RPMI7951 (cell line): ENCODE measurements at regions not wholly inside any gene's neighbourhood (a gene's known extent, or its start where the extent isn't known, plus 50 kb on each side); places are given as distances from the start of the nearest gene placed in this dataset.
A peak's percentile ranks its signal among the peaks of the same experiment; 100 is the strongest.

Source experiments
- DNase-seq: peaks from one replicate; pipeline ENCODE4 v3.0.0-alpha.2; 2012; ENCODE audit warnings: low read depth

DNA sequence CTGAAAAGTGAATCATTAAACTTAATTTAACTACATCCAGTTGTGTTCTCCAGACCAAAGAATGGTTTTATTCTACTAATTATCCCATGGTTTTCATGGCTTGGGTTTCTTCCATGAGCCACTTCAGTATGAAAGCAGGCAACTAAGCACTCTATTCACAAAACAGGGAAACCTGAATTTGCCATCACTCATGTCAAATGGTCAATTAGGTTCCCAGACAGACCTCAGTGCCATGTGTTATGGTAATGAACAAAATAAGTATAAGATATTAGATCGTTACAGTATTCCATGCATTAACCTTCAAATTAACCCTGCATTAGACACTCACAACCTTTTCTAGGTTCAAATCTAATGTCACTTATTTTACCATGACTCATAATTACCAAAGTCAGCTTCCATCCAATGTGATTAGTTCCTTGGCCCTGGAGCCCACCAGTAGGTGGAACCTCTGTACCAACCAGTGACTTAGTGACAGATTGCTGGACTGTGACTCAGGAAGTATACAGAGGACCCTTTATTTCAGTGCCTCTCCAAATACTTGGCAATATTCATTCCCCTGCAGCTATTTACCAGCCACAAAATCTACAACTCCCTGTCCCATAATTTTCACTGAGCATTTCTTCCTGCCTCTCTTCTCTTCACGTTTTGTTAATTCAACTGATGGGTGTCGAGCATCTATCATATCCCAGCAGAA is 1270.2 kb upstream of the SORCS1 start:
- peak; percentile 79 for DNase-seq

DNA sequence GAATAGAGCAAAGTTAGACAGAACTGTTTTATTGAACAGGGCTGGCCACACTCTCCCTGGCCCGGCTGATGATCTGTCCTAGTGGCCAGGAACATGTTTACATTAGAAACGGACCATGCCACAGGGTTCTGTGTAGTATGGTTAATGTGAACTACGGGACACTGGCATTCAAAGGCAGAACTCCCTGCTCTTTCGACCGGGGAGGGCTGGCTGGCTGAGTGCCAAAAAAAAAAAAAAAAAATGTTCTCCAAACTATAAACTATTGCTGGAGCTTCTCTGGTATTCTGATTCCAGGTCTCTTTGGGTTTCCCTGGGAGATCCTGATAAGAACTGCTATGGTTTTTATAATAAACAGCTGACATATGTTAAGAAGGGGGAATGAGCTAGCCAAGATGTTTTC is 1262.6 kb upstream of the SORCS1 start:
- DNase-seq, result peak; percentile 22

DNA sequence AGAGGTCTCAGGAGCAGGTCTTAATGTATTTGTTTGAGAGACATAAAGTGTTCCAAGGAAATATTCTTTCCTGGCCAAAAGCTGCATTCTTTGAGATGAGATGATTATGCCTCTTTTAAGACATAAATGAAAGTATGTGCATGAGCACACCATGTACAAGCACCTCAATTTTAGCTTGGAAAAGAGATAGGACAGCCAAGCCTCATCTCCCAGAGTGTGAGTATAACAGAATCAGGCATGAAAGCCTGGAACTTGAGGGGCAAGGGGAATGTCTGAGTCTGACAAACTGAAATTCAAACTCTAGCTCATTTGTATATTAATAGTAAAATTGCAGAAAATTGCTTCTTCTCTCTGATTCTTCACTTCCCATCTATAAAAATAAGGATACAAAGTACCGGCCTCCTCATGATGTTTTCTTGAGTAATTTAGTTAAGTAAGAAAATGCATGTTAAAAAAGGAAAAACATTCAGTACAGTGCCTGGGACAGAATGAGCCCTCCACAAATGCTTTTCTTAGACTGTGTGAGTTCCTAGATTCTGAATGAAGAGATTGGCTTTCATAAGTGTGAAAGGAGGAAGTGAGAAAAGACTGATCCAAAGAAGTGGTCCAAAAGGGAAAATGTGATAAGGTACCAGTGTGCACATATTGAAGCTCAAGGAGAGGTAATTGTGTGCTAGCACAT is 1260.9 kb upstream of the SORCS1 start:
- DNase-seq, result no peak

DNA sequence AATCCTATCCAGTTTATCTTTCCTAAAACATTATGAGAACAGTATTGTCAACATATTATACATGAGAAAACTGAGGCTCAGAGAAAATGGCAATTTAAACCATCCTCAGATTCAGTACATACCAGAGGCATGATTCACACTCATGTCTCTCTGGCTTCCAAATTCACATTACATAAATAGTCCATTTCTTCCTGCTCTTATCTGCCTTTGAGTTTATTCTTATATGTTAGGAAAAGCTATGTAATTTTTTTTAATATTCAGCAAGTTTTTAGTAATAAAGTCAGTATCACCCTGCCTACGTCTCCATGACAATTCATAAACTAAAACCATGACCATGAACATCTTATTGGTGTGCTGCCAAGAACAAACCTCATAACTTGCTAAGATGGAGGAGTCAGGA is 1260.2 kb upstream of the SORCS1 start:
- peak; percentile 64 for DNase-seq

DNA sequence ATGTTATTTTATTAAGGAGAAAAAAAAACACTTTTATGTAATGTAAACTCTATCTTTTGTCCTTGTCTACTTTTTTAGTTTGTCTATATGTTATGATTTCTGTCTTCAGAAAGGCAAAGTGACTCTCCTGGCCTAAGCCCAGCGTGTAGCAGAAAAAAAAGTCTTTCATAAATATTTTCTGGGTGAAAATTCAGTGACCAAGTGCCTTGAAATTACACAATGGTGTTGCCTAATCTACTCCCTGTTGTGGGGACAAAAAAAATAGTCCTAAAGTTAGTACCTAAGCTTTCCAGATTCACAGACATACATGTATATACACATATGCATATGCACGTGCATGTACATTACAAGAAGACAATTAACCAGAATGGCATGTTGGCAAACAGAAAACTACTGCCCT is 1257.8 kb upstream of the SORCS1 start:
- DNase-seq, result no peak

DNA sequence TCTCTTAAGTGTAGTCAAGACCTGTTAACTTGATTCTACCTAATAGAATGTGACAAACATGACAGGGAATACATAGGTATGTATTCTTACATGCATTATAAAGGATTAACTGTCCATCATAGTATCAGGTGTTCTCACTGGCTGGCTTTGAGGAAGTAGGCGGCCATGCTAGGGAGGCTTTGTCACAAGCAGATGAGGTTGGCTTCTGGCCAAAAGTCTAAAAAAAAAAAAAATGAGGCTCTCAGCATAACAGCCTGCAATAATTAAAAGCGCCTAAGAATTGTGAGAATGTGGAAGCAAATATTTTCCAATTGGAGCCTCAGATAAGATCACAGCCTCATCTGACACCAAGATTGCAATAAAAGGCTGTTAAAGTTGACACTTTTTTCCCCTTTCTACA is 1256.8 kb upstream of the SORCS1 start:
- peak; percentile 30 for DNase-seq

DNA sequence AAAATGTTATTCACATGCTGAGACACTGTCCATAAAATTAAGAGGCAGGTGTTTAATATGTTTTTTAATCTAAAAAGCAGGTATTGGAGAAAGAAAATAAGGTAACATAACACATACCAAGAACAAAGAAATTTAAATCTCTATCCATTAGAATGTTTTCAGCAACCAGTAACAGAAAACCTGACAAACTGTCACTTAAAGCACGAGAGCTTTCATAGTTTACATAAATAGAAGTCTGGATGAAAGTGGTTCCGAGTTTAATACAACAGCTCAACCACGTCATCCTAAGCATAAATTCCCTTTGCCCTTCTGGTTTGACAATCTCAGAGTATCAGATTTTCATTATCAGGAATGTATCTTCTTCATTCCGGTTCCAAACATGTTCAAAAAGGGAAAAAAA is 1249.4 kb upstream of the SORCS1 start:
- DNase-seq, result no peak

DNA sequence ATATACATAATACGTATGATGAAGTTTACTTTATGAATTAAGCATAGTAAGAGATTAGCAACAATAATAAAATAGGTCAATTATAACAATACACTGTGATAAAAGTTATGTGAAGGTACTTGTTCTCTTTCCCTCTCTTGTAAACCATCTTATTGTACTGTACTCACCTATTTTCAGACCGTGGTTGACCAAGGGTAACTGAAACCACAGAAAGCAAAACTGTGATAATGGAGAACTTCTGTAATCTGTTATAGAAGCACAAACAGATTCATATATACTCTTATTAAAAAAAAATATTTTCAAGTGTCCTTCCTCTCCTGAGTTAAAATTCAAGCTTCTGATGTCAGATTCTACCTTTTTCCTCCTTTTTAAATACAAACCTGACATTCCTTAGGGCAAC is 1247.8 kb upstream of the SORCS1 start:
- no peak for DNase-seq

DNA sequence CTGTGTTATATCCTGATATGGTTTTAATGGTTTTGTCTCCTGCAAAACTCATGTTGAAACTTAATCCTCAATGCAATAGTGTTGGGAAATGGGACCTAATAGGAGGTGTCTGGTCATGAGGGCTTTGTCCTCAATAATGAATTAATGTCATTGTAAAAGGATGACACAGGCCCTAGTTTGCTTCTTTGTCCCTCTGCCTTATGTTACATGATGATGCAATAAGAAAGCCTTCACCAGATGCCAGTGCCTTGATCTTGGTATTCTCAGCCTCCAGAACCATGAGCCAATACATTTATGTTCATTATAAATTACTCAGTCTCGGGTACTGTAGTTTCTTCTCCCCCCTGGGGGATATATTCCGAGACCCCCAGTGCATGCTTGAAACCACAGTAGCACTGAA is 1247.4 kb upstream of the SORCS1 start:
- no peak for DNase-seq

DNA sequence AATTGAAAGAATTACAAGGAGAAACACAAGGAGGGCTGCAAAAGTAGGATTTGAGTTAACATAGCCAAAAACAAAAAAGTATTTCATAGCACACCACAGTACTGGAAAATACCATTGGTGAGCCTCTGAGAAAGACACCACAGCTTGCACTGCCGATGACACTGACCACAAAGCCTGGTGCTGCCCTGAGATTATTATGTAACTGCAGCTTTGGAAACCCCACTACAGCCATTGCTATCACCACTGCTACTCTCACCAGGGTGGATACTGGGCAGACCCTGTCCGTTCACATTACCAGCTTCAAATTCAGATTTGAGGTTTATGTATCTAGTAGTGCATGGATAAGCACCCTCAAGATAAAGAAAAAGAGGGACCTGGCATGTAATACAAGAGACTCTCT is 1246.7 kb upstream of the SORCS1 start:
- DNase-seq, result peak; percentile 41

DNA sequence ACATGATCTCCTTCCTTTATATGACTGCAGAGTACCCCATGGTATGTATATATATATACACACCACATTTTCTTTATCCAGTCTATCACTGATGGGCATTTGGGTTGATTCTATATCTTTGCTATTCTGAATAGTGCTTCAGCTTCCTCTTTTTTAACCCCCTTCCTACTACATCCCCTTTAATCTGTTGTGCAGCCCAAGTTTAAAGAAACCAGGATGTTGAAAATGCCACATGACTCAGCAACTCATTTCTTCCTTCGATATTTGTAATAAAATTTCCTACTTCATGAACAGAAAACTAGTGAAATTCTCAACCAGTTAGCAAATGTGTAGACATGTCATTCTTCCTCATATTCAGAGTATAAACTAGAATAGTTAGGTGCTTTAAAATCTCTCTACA is 1245.7 kb upstream of the SORCS1 start:
- DNase-seq, result no peak

DNA sequence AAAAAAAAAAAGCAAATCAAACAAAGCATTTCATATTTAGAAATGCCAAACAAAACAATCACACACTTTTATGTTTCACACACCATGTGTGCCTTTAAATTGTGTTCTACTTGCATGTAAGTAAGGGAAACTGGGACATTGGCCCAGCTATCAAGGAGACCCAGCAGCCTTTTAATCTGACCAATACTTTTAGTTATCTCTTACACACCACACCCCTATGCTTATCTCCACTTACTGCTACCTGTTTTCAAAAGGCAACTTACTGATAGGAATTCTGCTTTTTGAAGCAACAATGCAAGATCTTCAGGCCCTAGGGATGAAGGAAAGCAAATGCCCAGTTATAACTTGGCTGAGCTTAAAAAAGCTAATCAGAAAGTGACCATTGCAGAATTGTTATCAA is 1244.8 kb upstream of the SORCS1 start:
- DNase-seq, result no peak

DNA sequence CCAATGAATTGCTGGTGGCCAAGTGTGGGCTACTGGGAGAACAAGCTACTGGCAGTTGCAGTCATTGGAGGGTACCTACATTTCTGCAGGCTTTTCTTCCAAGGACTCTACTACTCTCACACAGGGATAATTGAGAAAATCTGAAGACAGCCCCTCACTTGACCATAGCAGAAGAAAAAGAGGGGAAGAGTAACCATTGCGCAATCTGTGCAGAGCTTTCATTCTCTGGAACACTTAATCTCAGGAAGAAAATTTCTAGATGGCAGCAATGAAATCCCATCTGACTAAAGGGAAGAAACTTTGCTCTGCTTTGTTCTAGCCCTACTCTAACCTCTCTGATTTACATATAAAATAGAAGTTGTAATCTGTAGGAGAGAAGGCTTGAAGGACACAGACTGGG is 1239.6 kb upstream of the SORCS1 start:
- DNase-seq, result no peak

DNA sequence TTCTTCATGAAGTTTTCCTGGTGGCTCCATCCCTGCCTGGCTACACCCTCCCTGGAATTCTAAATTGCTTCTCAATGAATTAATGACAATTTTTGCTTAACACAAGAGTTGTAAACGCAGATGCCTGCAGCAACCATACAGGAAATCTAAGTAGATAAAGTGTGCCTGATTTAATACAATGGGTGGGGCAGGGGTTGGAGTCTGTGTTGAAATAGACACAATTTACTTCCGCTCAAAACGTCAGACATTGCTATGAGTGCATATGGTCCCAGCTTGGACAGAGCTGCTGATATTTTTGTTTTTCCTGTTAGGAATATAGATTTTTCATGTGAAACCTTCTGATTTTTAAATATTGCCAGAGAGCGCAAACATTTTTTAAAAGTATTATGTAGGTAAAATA is 1235.0 kb upstream of the SORCS1 start:
- no peak for DNase-seq

DNA sequence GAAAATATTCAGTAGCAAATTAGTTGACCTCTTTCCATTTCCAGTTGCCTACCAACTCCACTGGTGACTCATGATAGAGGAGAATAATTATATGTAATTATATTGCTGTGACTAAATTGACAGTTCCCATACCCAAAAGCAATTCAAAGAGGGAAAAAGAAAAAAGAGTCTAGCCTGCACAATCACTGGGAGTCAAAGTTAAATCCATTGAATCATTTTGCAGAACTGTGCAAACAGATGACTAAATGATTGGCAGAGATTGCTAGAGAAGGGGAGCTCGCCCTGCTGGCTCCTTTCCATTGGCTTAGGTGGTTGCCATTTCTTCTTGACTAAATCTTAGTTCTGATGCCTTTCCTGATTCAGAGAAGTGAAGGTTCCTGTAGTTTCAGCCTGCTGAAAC is 1228.6 kb upstream of the SORCS1 start:
- peak; percentile 70 for DNase-seq

DNA sequence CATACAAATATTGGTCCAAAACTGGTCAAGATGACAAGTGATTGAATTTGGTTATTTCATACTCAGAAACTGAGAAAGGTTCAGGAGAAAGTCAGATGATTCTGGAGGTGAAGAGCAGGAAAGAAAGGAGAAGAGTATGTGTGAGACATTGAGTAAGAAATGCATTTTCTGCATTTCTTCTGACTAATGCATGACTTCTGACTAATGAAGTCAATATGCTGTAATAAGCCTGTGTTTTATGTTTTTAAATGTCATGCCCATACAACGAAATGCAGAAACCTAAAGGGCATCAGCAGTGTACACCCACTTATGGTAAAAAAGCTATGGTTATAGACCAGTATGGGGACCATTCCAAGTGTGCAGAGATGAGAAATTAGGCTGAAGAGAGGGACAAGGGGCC is 1227.8 kb upstream of the SORCS1 start:
- DNase-seq, result peak; percentile 55

DNA sequence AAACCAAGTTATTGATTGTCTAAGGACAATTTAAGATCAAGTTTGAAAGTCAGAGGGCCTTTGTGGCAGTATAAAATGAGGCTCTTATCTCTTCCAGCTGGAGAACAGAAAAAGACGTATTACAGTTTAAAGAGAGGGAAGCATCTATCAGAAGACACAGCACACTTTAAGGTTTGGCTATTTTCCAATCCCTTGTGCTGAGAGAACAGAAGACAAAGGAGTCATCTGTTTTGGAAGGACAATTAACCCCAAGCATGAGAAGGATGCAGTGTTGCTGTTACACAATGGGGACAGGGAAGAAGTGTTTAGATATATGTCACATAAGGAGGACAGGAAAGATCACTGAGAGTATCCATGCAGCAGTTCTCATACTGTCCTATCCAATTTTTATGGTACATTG is 1224.2 kb upstream of the SORCS1 start:
- DNase-seq, result peak; percentile 31

DNA sequence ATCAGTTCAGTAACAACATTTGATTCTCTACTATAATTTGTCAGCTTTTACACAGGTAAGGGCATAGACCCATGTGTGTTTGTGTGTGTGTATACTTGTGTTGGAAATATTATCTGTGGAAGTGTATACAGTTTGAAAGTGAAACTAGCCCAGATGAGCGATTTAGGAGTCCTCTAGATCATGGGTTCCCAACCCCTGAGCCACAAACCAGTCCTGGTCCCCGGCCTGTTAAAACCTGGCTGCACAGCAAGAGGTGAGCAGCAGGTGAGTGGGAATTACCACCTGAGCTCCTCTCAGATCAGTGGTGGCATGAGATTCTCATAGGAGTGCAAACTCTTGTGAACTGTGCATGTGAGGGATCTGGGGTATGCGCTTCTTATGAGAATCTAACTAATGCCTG is 1221.5 kb upstream of the SORCS1 start:
- peak; percentile 32 for DNase-seq

DNA sequence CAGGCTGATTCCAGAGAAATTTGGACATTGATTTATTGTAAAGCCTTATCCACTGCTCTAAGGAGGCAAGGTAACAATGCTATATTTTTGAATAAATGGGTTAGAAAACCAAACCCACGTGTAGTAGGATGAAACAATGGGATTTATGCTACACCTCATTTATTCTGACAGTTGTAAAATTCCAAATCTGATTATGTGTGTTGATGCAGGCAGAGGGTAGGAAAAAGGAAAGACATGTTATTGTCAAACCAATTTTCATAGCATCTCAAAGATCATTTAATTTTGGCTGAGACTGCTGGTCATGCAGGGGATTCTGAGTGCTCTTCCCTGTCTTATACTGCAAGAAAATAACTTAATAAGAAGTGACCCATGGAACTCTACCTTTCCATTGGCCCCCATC is 1219.9 kb upstream of the SORCS1 start:
- no peak for DNase-seq

DNA sequence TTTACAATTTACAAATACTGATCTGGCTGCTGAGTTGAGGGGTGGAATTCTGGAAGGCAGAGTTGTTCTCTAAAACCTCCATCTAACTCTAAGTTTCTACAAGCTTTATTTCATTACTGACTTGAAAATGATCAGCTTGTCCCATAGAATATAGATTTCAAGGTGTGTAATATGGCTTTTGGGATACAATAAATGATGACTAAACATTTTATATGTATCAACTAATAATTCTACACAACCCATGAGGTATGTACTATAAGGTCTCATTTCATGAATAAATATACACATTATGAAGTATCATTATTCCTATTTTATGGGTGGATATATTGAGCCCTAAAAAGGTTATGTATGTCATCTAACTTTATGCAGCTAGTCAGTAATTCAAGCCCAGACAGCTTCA is 1214.3 kb upstream of the SORCS1 start:
- no peak for DNase-seq

DNA sequence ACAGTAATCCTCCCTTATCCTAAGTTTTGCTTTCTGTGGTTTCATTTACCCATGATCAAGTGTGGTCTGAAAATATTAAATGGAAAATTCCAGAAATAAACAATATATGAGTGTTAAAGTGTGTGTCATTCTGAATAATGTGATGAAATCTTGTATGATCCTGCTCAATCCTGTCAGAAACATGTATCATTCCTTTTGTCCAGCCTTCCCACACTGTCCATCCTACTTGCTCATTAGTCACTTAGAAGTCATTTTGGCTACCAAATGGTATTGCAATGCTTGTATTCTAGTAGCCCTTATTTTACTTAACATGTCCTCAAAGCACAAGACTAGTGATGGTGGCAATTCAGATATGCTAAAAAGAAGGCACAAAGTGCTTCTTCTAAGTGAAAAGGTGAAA is 1211.2 kb upstream of the SORCS1 start:
- DNase-seq, result peak; percentile 36

DNA sequence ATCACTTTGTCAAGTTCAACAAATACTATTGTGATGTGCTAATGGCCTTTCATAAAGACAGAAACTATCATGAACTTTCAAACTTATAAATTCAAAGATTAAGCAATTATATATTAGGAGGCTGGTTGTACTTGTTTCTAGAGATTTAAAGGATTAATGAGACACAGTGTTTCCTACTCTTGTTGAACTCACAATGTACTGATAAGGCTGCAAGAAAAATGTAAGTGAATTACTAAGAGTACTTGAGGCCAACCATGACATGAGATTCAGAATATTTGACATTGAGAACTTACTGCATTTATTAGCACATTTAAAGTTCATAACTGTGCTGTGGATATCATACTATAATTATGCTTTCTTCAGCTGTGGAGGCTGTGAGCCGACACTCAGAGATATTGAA is 1210.5 kb upstream of the SORCS1 start:
- DNase-seq, result no peak

DNA sequence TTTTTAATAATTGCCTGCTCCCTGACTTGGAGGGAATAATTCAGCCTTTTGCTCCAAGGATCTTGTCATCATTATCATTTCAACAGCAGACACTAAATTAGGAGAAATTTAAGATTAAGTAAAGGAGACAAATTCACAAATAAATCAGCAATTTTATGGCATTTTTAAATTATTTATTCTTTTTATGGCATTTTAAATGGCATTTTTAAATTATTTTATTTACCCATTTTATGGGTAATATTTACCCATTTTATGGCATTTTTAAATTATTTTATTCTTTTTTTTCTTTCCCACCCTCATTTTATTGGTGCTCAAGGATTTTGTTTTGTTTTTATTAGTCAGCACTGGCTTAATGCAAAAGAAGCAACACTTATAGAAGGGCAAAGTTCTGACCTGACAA is 1201.0 kb upstream of the SORCS1 start:
- no peak for DNase-seq

DNA sequence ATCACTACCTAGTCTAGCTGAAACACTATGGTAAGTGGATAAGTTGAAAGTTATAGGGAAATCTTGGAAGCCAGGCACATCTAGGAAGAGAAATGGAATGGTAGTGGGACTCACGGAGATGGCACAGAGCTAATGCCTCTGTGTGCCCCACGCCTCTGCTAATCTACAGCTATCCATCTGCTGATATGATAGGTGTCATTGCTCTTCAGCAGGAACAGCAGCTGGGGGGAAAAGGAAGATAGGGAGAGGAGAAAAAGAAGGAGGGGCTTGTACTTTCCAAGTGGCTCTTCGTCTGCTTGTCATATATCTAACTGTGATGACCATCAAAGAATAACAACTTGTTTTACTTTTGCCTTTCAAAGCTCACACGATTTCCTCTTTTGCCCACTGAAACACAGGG is 1199.1 kb upstream of the SORCS1 start:
- DNase-seq, result no peak
